HepG2 (cell line): ENCODE measurements at regions not wholly inside any gene's neighbourhood (a gene's known extent, or its start where the extent isn't known, plus 50 kb on each side); places are given as distances from the start of the nearest gene placed in this dataset.

Source experiments
- ATAC-seq: fragments of 200-7000 bp; cut with Tn5 transposase; 3 replicates; pipeline ENCODE4 v1.9.1; 2020; ENCODE audit warnings: mild to moderate bottlenecking, moderate library complexity
- BruUV-seq: library from RNA; stranded (reverse); fragments of 400-500 nt; replicated peaks from 2 replicates; lab custom pipeline; 2021; lab: Mats Ljungman, UMichigan
- CTCF ChIA-PET: fragments of 300-600 bp; formaldehyde crosslinking; extraction: SDS; loops from one replicate; lab custom pipeline; 2021; ENCODE audit warnings: low total read pairs, inconsistent platforms, low intra/inter-chr PET ratio; lab: Yijun Ruan, JAX
- POLR2A ChIA-PET: fragments of 350-600 bp; sonication (Branson Sonifier 250); formaldehyde crosslinking; loops from one replicate; lab custom pipeline; 2020; ENCODE audit warnings: antibody characterized with exemption, inconsistent platforms; lab: Yijun Ruan, JAX
- DNase-seq: peaks from one replicate; pipeline ENCODE4 v3.0.0-alpha.2; 2015; ENCODE audit warnings: low spot score
- FAIRE-seq: peaks from 3 replicates; lab custom pipeline; 2011; peaks lifted over from hg19 to GRCh38; lab: Jason Lieb, UNC
- H2AFZ ChIP-seq: one replicate; pipeline ENCODE4 v1.6.1; 2011; ENCODE audit warnings: low read length, inconsistent platforms
- H3K27ac ChIP-seq: fragments of 300-600 bp; 3 replicates; pipeline ENCODE4 v1.8.0; 2011; ENCODE audit warnings: mixed run types, mild to moderate bottlenecking, mixed read lengths, low read length, inconsistent platforms; ENCODE audit not compliant: insufficient read depth; ENCODE audit errors: extremely low read length
- H3K27me3 ChIP-seq, 2 experiments: fragments of 200-600 bp in 1 of 2; 2 replicates in 1 of 2; 3 replicates in 1 of 2; pipeline versions ENCODE4 v1.6.0 to v1.8.0; 2011; ENCODE audit warnings: low read length in 2 of 2, mild to moderate bottlenecking in 2 of 2, moderate library complexity in 2 of 2, inconsistent platforms in 1 of 2; ENCODE audit not compliant: insufficient read depth in 2 of 2, control insufficient read depth in 1 of 2
- H3K36me3 ChIP-seq, 2 experiments: fragments of 200-600 bp in 1 of 2; replicated peaks in 1 of 2; 2 replicates in 1 of 2; 3 replicates in 1 of 2; pipeline versions ENCODE4 v1.5.1 to v1.8.0; 2011; ENCODE audit warnings: low read length in 2 of 2, inconsistent platforms in 1 of 2; ENCODE audit not compliant: insufficient read depth in 2 of 2, control insufficient read depth in 1 of 2
- H3K4me1 ChIP-seq: 2 replicates; pipeline ENCODE4 v1.5.1; 2012; ENCODE audit warnings: low read length, inconsistent platforms; ENCODE audit not compliant: insufficient read depth
- H3K4me2 ChIP-seq: 2 replicates; pipeline ENCODE4 v1.6.0; 2011; ENCODE audit warnings: low read depth, low read length, inconsistent platforms
- H3K4me3 ChIP-seq, 3 experiments: fragments of 200-600 bp in 1 of 3; sonication (generic), shearing (Covaris generic) in 1 of 3; replicated peaks in 1 of 3; 2 replicates each; pipeline ENCODE4 v1.5.1; 2011 to 2016; ENCODE audit warnings: low read length in 3 of 3, inconsistent platforms in 2 of 3, low read depth in 2 of 3, mild to moderate bottlenecking in 2 of 3, control low read depth in 1 of 3, mixed read lengths in 1 of 3; ENCODE audit not compliant: insufficient read depth in 1 of 3
- H3K79me2 ChIP-seq: one replicate; pipeline ENCODE4 v1.6.1; 2011; ENCODE audit warnings: low read length, inconsistent platforms; ENCODE audit not compliant: insufficient read depth
- H3K9ac ChIP-seq: 2 replicates; pipeline ENCODE4 v1.6.0; 2011; ENCODE audit warnings: mild to moderate bottlenecking, low read depth, low read length, inconsistent platforms; ENCODE audit not compliant: insufficient read depth
- H3K9me3 ChIP-seq: 2 replicates; pipeline ENCODE4 v1.5.1; 2012; ENCODE audit warnings: mild to moderate bottlenecking, low read length
- H4K20me1 ChIP-seq: 2 replicates; pipeline ENCODE4 v1.6.0; 2011; ENCODE audit warnings: inconsistent platforms, mild to moderate bottlenecking, low read length, moderate library complexity; ENCODE audit not compliant: insufficient read depth
- MAFF ChIP-seq: IDR thresholded peaks from 2 replicates; pipeline ENCODE4 v1.6.1; 2011; ENCODE audit warnings: low read depth, low read length, improper control_type of control experiment
- MAFK ChIP-seq, 2 experiments: IDR thresholded peaks in 1 of 2; conservative IDR thresholded peaks in 1 of 2; 2 replicates each; pipeline ENCODE4 v1.6.1; 2011; ENCODE audit warnings: improper control_type of control experiment in 2 of 2, low read length in 2 of 2
- ZBTB7B ChIP-seq: sonication (generic); formaldehyde crosslinking; IDR thresholded peaks from 2 replicates; pipeline ENCODE4 v1.4.0; 2020; ENCODE audit warnings: missing genetic modification reagents
- ZNF605 ChIP-seq: sonication (generic); formaldehyde crosslinking; IDR thresholded peaks from 2 replicates; pipeline ENCODE4 v1.8.0; 2022; ENCODE audit warnings: mild to moderate bottlenecking, missing genetic modification reagents
- WGBS: methylation state at CpG from one replicate; pipeline ENCODE4 v1.1.6; 2017; ENCODE audit warnings: low lambda C conversion rate; 5-methylcytosine and 5-hydroxymethylcytosine counted together
- in situ Hi-C: cut with HindIII; loops from 2 replicates; pipeline ENCODE4 v1.10.0; 2017; ENCODE audit warnings: low pct_unique_long_range_greater_than_20kb; ENCODE audit not compliant: extremely low pct_ligation_motif_present
- intact Hi-C: fragments of 100-400 bp; cut with micrococcal nuclease; formaldehyde crosslinking; loops from one replicate; pipeline ENCODE4 v1.10.0; 2022; ENCODE audit not compliant: unreplicated experiment
- TF ChIP-seq, protein P1 (sequence below): sonication (generic); formaldehyde crosslinking; IDR thresholded peaks from 2 replicates; pipeline ENCODE4 v1.5.1; 2020; ENCODE audit warnings: mild to moderate bottlenecking, missing genetic modification reagents

DNA sequence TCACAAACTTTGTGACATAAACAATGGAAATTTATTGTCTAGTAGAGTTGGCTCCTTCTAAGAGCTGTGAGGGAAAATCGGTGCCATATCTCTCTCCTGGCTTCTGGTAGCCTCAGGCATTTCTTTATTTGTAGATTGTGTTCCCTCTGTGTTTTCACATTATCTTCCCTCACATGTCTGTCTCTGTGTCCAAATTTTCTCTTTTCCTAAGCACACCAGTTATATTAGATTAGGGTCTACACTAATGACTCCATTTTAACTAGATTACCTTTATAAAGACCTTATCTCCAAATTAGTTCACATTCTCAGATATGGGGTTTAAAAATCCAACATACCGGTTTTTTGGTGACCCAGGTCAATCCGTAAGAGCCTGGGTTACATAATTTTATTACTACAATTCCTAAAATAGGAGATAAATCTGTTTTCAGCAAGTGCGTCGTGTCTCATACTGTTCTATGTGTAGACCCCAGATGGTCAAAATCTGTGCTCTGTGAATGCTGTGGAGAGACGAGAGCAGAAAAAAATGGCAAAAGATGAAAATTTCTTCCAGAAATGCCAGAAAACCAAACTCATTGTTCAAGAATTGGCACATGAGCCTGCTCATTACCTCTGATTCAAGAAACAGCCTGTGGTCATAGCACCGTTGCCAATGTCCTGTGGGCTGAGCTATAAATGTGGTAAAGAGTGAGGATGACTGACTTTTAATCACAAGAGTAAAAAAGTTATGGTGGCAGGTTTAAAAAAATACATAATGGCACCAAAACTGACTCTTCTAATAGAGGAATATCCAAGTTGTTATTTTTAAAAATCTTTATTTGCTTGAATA is 574.7 kb downstream of the PCDH7 start (continued):
- no peak for TF ChIP-seq ZNF605 (CRISPR knock-in tag)
- no peak for TF ChIP-seq ZBTB7B
- TF ChIP-seq, all 625 proteins: peak for 0

DNA sequence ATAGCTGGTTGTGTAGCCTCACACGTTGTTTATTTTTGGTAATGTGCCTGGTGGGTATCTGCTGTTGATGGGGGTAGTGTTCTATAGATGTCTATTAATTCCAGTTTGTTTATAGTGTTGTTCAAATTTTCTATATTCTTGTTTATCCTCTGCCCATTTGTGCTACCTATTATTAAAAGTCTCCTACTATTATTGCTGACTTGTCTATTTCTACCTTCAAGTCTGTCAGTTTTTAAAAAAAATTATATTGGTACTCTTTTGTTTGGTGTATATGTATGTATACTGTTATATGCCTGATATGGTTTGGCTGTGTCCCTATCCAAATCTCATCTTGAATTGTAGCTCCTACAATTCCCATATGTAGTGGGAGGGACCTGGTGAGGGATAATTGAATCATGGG is 578.6 kb downstream of the PCDH7 start:
- no peaks in the 10 kb centered on the region for H3K79me2 ChIP-seq
- H3K27ac ChIP-seq, result no peak overlapping the region
- ATAC-seq (no peak), DNase-seq (no peak), FAIRE-seq (no peak)
- WGBS, result 4% methylated on average over 1 of the region's 1 CpG
- BruUV-seq, result no TSS peak
- POLR2A ChIA-PET, result no interaction called here
- H4K20me1 ChIP-seq, result no peaks in the 10 kb centered on the region
- H3K27me3 ChIP-seq, result no peaks in the 10 kb centered on the region
- no peak overlapping the region for H2AFZ ChIP-seq
- no peak overlapping the region for H3K9ac ChIP-seq
- H3K9me3 ChIP-seq, result peaks cover 53% of the 10 kb centered on the region
- H3K4me3 ChIP-seq, result no peak overlapping the region
- TF ChIP-seq, protein P1, sequence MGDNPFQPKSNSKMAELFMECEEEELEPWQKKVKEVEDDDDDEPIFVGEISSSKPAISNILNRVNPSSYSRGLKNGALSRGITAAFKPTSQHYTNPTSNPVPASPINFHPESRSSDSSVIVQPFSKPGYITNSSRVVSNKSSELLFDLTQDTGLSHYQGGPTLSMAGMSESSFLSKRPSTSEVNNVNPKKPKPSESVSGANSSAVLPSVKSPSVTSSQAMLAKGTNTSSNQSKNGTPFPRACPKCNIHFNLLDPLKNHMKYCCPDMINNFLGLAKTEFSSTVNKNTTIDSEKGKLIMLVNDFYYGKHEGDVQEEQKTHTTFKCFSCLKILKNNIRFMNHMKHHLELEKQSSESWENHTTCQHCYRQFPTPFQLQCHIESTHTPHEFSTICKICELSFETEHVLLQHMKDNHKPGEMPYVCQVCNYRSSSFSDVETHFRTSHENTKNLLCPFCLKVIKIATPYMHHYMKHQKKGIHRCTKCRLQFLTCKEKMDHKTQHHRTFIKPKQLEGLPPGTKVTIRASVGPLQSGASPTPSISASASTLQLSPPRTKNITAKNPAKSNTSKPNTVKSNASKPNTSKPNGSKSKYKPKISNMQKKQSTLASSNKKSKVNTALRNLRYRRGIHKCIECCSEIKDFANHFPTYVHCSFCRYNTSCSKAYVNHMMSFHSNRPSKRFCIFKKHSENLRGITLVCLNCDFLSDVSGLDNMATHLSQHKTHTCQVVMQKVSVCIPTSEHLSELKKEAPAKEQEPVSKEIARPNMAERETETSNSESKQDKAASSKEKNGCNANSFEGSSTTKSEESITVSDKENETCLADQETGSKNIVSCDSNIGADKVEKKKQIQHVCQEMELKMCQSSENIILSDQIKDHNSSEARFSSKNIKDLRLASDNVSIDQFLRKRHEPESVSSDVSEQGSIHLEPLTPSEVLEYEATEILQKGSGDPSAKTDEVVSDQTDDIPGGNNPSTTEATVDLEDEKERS (CRISPR knock-in tag), result no peak
- peak; percentile 44 to 77; a peak in 3 of 4 replicates for TF ChIP-seq MAFK (conservative IDR thresholded peaks at IDR 0.05 in 1 of 2, IDR thresholded peaks at IDR 0.05 in 1 of 2; ENCODE audit: low read length in 2 of 2)
- peak; percentile 73 for TF ChIP-seq MAFF
- intact Hi-C loops (no loop called here), in situ Hi-C loops (no loop called here)
- no peak overlapping the region for H3K4me2 ChIP-seq
- H3K36me3 ChIP-seq, result no peaks in the 10 kb centered on the region
- CTCF ChIA-PET, result no interaction called here
- no peaks in the 10 kb centered on the region for H3K4me1 ChIP-seq
